ENCODE measurements at regions not wholly inside any gene's neighbourhood (a gene's known extent, or its start where the extent isn't known, plus 50 kb on each side); places are given as distances from the start of the nearest gene placed in this dataset.

GRCh38 chr3:25069970-25070369 is 358.1 kb upstream of the RARB start:
- in situ Hi-C loops (cut with MboI) (no loop called here), intact Hi-C loops (cut with micrococcal nuclease; ENCODE audit: unreplicated experiment) (no loop called here)
- H3K4me1 ChIP-seq (ENCODE audit: control insufficient read depth, insufficient read depth, low read length): no peaks in the 10 kb centered on the region
- H3K4me3 ChIP-seq: no peak overlapping the region
- H3K27ac ChIP-seq (ENCODE audit: control insufficient read depth, insufficient read depth): no peak overlapping the region
- BruUV-seq (replicated peaks): no TSS peak
- no peak overlapping the region for H3K9ac ChIP-seq (ENCODE audit: control insufficient read depth, insufficient read depth, low read length)
- SMC1A ChIA-PET (ENCODE audit: uncharacterized antibody, unreplicated experiment): no interaction called here
- no peak for ATAC-seq
- POLR2A ChIA-PET: no interaction called here
- H2AFZ ChIP-seq (ENCODE audit: control insufficient read depth, low read depth, low read length): no peak overlapping the region
- no peaks in the 10 kb centered on the region for H3K27me3 ChIP-seq (replicated peaks in 1 of 2; ENCODE audit: control insufficient read depth in 2 of 2, insufficient read depth in 2 of 2, low read length in 1 of 2)
- no peak for DNase-seq (ENCODE audit: low read depth, low spot score)
- no peak overlapping the region for H3K4me2 ChIP-seq (ENCODE audit: control insufficient read depth, insufficient read depth)
- 35% methylated on average over 3 of the region's 3 CpGs for WGBS (ENCODE audit: insufficient coverage, insufficient replicate concordance, low lambda C conversion rate, missing lambda C conversion rate)
- H4K20me1 ChIP-seq (ENCODE audit: control insufficient read depth, insufficient read depth): no peaks in the 10 kb centered on the region
- H3K9me3 ChIP-seq (replicated peaks; ENCODE audit: control insufficient read depth, insufficient read depth, low read length): no peaks in the 10 kb centered on the region
- H3K79me2 ChIP-seq (ENCODE audit: control insufficient read depth, insufficient read depth, low read length): no peaks in the 10 kb centered on the region
- no peak for TF ChIP-seq PAX8 (IDR thresholded peaks at IDR 0.05)
- TF ChIP-seq HDGF (IDR thresholded peaks at IDR 0.05): no peak
- TF ChIP-seq MEF2A (IDR thresholded peaks at IDR 0.05; ENCODE audit: insufficient read depth, low read depth, low read length): no peak
- no peak for TF ChIP-seq MAX (IDR thresholded peaks at IDR 0.05; ENCODE audit: low read depth, low read length)
- no peak for TF ChIP-seq CHD1 (IDR thresholded peaks at IDR 0.05; ENCODE audit: low read depth, low read length)
- no peak for FAIRE-seq
- CTCF ChIA-PET: interaction anchor here (1.0 kb wide), 1 partner anchor 12 kb away, joined by 3 read pairs; no protein-coding TSS in a partner anchor
- no peaks in the 10 kb centered on the region for H3K36me3 ChIP-seq (ENCODE audit: control insufficient read depth in 2 of 2, insufficient read depth in 2 of 2, low read length in 1 of 2)
- RAD21 ChIA-PET (ENCODE audit: unreplicated experiment): no interaction called here

- Histone ChIP-seq H3K27ac (ENCODE audit: control insufficient read depth, insufficient read depth) (no peak overlapping the region), H3K27me3 (replicated peaks in 1 of 2; ENCODE audit: control insufficient read depth in 2 of 2, insufficient read depth in 2 of 2, low read length in 1 of 2) (no peaks in the 10 kb centered on the region), H3K9ac (ENCODE audit: control insufficient read depth, insufficient read depth, low read length) (no peak overlapping the region), H2AFZ (ENCODE audit: control insufficient read depth, low read depth, low read length) (no peak overlapping the region), H4K20me1 (ENCODE audit: control insufficient read depth, insufficient read depth) (no peaks in the 10 kb centered on the region), H3K4me2 (ENCODE audit: control insufficient read depth, insufficient read depth) (no peak overlapping the region), H3K4me1 (ENCODE audit: control insufficient read depth, insufficient read depth, low read length) (no peaks in the 10 kb centered on the region), H3K4me3 (no peak overlapping the region), H3K79me2 (ENCODE audit: control insufficient read depth, insufficient read depth, low read length) (no peaks in the 10 kb centered on the region), H3K36me3 (ENCODE audit: control insufficient read depth in 2 of 2, insufficient read depth in 2 of 2, low read length in 1 of 2) (no peaks in the 10 kb centered on the region), H3K9me3 (replicated peaks; ENCODE audit: control insufficient read depth, insufficient read depth, low read length) (no peaks in the 10 kb centered on the region)
- no peak for ATAC-seq
- no TSS peak for BruUV-seq (replicated peaks)
- 28% methylated on average over 5 of the region's 5 CpGs for WGBS (ENCODE audit: insufficient coverage, insufficient replicate concordance, low lambda C conversion rate, missing lambda C conversion rate)
- in situ Hi-C loops (cut with MboI) (no loop called here), intact Hi-C loops (cut with micrococcal nuclease; ENCODE audit: unreplicated experiment) (no loop called here)
- no peak for FAIRE-seq
- POLR2A ChIA-PET: no interaction called here
- CTCF ChIA-PET: no interaction called here
- SMC1A ChIA-PET (ENCODE audit: uncharacterized antibody, unreplicated experiment): no interaction called here
- TF ChIP-seq SMAD1 (IDR thresholded peaks at IDR 0.05; ENCODE audit: low read depth, partially characterized antibody) (no peak), IKZF1 (conservative IDR thresholded peaks at IDR 0.05) (no peak)
- DNase-seq (ENCODE audit: low read depth, low spot score): no peak
- RAD21 ChIA-PET (ENCODE audit: unreplicated experiment): no interaction called here
Observed at GRCh38 chr3:25071846-25072245, 356.2 kb upstream of the RARB start.

Data from GM12878 (cell line).